HG02840 (cell line): ENCODE measurements at regions not wholly inside any gene's neighbourhood (a gene's known extent, or its start where the extent isn't known, plus 50 kb on each side); places are given as distances from the start of the nearest gene placed in this dataset.

Experiments
- ATAC-seq: cut with Tn5 transposase; IDR thresholded peaks from one replicate; pipeline ENCODE4 v1.9.1; 2021; ENCODE audit warnings: mild to moderate bottlenecking, moderate library complexity, moderate number of reproducible peaks; ENCODE audit not compliant: unreplicated experiment, low FRiP score

GRCh38 chr2:220892018-220892634, 680.0 kb downstream of the EPHA4 start:
- ATAC-seq: no peak

GRCh38 chr2:220893411-220893810, 678.7 kb downstream of the EPHA4 start:
- no peak for ATAC-seq

GRCh38 chr2:220894069-220894468, 678.0 kb downstream of the EPHA4 start:
- no peak for ATAC-seq

GRCh38 chr2:220899492-220899891, 672.6 kb downstream of the EPHA4 start:
- no peak for ATAC-seq

GRCh38 chr2:220904015-220904414, 668.1 kb downstream of the EPHA4 start:
- ATAC-seq: no peak

- ATAC-seq: no peak
Observed at GRCh38 chr2:220913384-220913783, 658.7 kb downstream of the EPHA4 start.

- ATAC-seq: no peak
Observed at GRCh38 chr2:220915092-220915623, 656.9 kb downstream of the EPHA4 start.

- no peak for ATAC-seq
Observed at GRCh38 chr2:220916931-220917330, 655.2 kb downstream of the EPHA4 start.

- ATAC-seq: no peak
Observed at GRCh38 chr2:220930271-220931076, 641.6 kb downstream of the EPHA4 start.

- ATAC-seq: no peak
Observed at GRCh38 chr2:220931491-220931890, 640.6 kb downstream of the EPHA4 start.

GRCh38 chr2:220932041-220932440, 640.1 kb downstream of the EPHA4 start:
- no peak for ATAC-seq

- peak; percentile 61 for ATAC-seq
Observed at GRCh38 chr2:220935789-220936321, 636.2 kb downstream of the EPHA4 start.

GRCh38 chr2:220936641-220937197, 635.4 kb downstream of the EPHA4 start:
- no peak for ATAC-seq

GRCh38 chr2:220937245-220937644, 634.9 kb downstream of the EPHA4 start:
- no peak for ATAC-seq

GRCh38 chr2:220940646-220941045, 631.5 kb downstream of the EPHA4 start:
- ATAC-seq: no peak

GRCh38 chr2:220941683-220942082, 630.4 kb downstream of the EPHA4 start:
- no peak for ATAC-seq

- ATAC-seq: no peak
Observed at GRCh38 chr2:220946552-220946951, 625.6 kb downstream of the EPHA4 start.

GRCh38 chr2:220948579-220948978, 623.5 kb downstream of the EPHA4 start:
- ATAC-seq: no peak

- ATAC-seq: no peak
Observed at GRCh38 chr2:220949466-220949865, 622.6 kb downstream of the EPHA4 start.

GRCh38 chr2:220955776-220956175, 616.3 kb downstream of the EPHA4 start:
- ATAC-seq: no peak

GRCh38 chr2:220956429-220956828, 615.7 kb downstream of the EPHA4 start:
- no peak for ATAC-seq
